HCT116 (cell line): ENCODE measurements at regions not wholly inside any gene's neighbourhood (a gene's known extent, or its start where the extent isn't known, plus 50 kb on each side); places are given as distances from the start of the nearest gene placed in this dataset.

Source experiments
- EZH2 ChIP-seq: fragments of 200-600 bp; sonication (generic); IDR thresholded peaks from 2 replicates; pipeline ENCODE4 v1.6.1; 2017; ENCODE audit warnings: antibody characterized with exemption, mixed run types
- EZH2phosphoT487 ChIP-seq: fragments of 200-600 bp; IDR thresholded peaks from 2 replicates; pipeline ENCODE4 v1.6.1; 2018; ENCODE audit warnings: antibody characterized with exemption, borderline replicate concordance
- FOSL1 ChIP-seq: IDR thresholded peaks from 2 replicates; pipeline ENCODE4 v1.6.1; 2012; ENCODE audit warnings: low read depth
- POLR2A ChIP-seq: IDR thresholded peaks from 2 replicates; pipeline ENCODE4 v1.7.0; 2011; ENCODE audit warnings: borderline replicate concordance; ENCODE audit not compliant: insufficient read depth, insufficient read length; ENCODE audit errors: extremely low read depth
- POLR2AphosphoS5 ChIP-seq: IDR thresholded peaks from 2 replicates; pipeline ENCODE4 v1.6.1; 2011; ENCODE audit warnings: mild to moderate bottlenecking, low read depth, low read length, moderate library complexity
- RAD21 ChIP-seq: IDR thresholded peaks from 2 replicates; pipeline ENCODE4 v1.6.1; 2012; ENCODE audit warnings: low read depth, mild to moderate bottlenecking
- SIN3A ChIP-seq: IDR thresholded peaks from 2 replicates; pipeline ENCODE4 v1.6.1; 2012; ENCODE audit warnings: low read depth
- SP1 ChIP-seq: IDR thresholded peaks from 2 replicates; pipeline ENCODE4 v1.6.1; 2012; ENCODE audit warnings: low read depth
- YY1 ChIP-seq: IDR thresholded peaks from 2 replicates; pipeline ENCODE4 v1.6.1; 2011; ENCODE audit warnings: low read length, low read depth, moderate library complexity, mild to moderate bottlenecking; ENCODE audit not compliant: insufficient replicate concordance; ENCODE audit errors: extremely low read depth
- ZNF274 ChIP-seq: fragments of 200-500 bp; sonication (Bioruptor generic); IDR thresholded peaks from 2 replicates; pipeline ENCODE4 v1.6.1; 2014; ENCODE audit warnings: mild to moderate bottlenecking, low read depth, low read length, inconsistent platforms
- TF ChIP-seq, protein P1 (sequence below), 3 experiments: fragments of 200-600 bp in 1 of 3; sonication (generic) in 1 of 3; IDR thresholded peaks in 2 of 3; conservative IDR thresholded peaks in 1 of 3; 2 replicates each; pipeline ENCODE4 v1.5.1; 2012 to 2017; ENCODE audit warnings: low read depth in 2 of 3, low read length in 2 of 3, antibody characterized with exemption in 1 of 3, borderline replicate concordance in 1 of 3, control low read depth in 1 of 3, mild to moderate bottlenecking in 1 of 3, mixed read lengths in 1 of 3, mixed run types in 1 of 3, moderate library complexity in 1 of 3; ENCODE audit not compliant: insufficient read depth in 1 of 3
- TF ChIP-seq, protein P2 (sequence below): IDR thresholded peaks from 2 replicates; pipeline ENCODE4 v1.6.1; 2012
- TF ChIP-seq, protein P3 (sequence below): IDR thresholded peaks from 2 replicates; pipeline ENCODE4 v1.6.1; 2012

DNA sequence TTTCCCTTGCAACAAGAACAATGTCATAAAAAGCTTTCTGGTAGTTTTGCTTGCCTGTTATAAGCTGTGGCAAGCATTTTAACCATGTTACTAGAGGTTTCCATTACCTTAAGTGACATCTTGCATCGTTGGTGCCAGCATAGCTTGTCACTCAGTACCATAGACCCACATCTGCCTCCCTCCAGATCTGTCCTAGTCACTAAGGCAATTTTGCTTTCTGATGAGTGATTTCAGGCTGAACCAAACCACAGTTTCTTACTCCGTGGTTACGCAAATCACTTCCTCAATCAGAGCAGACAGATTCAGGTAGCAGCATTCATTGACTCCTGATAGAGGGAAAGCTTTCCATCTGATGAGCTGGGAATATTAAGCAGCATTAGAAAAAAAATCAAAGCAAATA lies 1057.5 kb upstream of the FAM98A start:
- TF ChIP-seq, protein P1, sequence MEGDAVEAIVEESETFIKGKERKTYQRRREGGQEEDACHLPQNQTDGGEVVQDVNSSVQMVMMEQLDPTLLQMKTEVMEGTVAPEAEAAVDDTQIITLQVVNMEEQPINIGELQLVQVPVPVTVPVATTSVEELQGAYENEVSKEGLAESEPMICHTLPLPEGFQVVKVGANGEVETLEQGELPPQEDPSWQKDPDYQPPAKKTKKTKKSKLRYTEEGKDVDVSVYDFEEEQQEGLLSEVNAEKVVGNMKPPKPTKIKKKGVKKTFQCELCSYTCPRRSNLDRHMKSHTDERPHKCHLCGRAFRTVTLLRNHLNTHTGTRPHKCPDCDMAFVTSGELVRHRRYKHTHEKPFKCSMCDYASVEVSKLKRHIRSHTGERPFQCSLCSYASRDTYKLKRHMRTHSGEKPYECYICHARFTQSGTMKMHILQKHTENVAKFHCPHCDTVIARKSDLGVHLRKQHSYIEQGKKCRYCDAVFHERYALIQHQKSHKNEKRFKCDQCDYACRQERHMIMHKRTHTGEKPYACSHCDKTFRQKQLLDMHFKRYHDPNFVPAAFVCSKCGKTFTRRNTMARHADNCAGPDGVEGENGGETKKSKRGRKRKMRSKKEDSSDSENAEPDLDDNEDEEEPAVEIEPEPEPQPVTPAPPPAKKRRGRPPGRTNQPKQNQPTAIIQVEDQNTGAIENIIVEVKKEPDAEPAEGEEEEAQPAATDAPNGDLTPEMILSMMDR (IDR thresholded peaks at IDR 0.05 in 2 of 3, conservative IDR thresholded peaks at IDR 0.05 in 1 of 3; ENCODE audit: borderline replicate concordance in 1 of 3, insufficient read depth in 1 of 3, low read depth in 2 of 3, low read length in 2 of 3), result no peak
- TF ChIP-seq YY1, result no peak
- TF ChIP-seq, protein P2, sequence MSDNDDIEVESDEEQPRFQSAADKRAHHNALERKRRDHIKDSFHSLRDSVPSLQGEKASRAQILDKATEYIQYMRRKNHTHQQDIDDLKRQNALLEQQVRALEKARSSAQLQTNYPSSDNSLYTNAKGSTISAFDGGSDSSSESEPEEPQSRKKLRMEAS, result no peak
- no peak for TF ChIP-seq SIN3A
- TF ChIP-seq POLR2AphosphoS5, result no peak
- TF ChIP-seq ZNF274, result no peak
- TF ChIP-seq POLR2A, result no peak
- TF ChIP-seq EZH2phosphoT487, result no peak
- no peak for TF ChIP-seq EZH2
- TF ChIP-seq, protein P3, sequence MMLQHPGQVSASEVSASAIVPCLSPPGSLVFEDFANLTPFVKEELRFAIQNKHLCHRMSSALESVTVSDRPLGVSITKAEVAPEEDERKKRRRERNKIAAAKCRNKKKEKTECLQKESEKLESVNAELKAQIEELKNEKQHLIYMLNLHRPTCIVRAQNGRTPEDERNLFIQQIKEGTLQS, result no peak
- TF ChIP-seq RAD21, result no peak
- TF ChIP-seq FOSL1, result no peak
- no peak for TF ChIP-seq SP1
